A549 (cell line): ENCODE measurements at regions not wholly inside any gene's neighbourhood (a gene's known extent, or its start where the extent isn't known, plus 50 kb on each side); places are given as distances from the start of the nearest gene placed in this dataset.

ENCODE experiments used
- ATAC-seq, 2 experiments: fragments of 200-7000 bp in 1 of 2; fragments of >200 bp in 1 of 2; cut with Nextera tagmentation in 1 of 2; cut with Tn5 transposase in 1 of 2; 3 replicates each; pipeline versions ENCODE4 v1.8.0 to v1.9.1; 2018 to 2020; ENCODE audit warnings: mild to moderate bottlenecking in 1 of 2, moderate library complexity in 1 of 2
- CTCF ChIA-PET: fragments of 300-600 bp; sonication (Branson Sonifier 250); formaldehyde crosslinking; extraction: SDS; loops from one replicate; lab custom pipeline; 2021; ENCODE audit warnings: antibody characterized with exemption, inconsistent platforms; lab: Yijun Ruan, JAX
- POLR2A ChIA-PET: fragments of 350-600 bp; formaldehyde crosslinking; extraction: SDS; loops from one replicate; lab custom pipeline; 2021; ENCODE audit warnings: antibody characterized with exemption, inconsistent platforms; lab: Yijun Ruan, JAX
- DNase-seq, 2 experiments: peaks; one replicate each; pipeline versions ENCODE4 v3.0.0 to v3.0.0-alpha.2; 2011 to 2016; ENCODE audit warnings: low read depth in 1 of 2, low spot score in 1 of 2
- FAIRE-seq: peaks from 2 replicates; lab custom pipeline; 2011; peaks lifted over from hg19 to GRCh38; lab: Jason Lieb, UNC
- H3K27ac ChIP-seq, 2 experiments: fragments of >200 bp; sonication (Bioruptor Twin); formaldehyde crosslinking; 3 replicates each; pipeline ENCODE4 v1.5.1; 2016 to 2017
- H3K4me1 ChIP-seq: fragments of >200 bp; sonication (Bioruptor Twin); formaldehyde crosslinking; 3 replicates; pipeline ENCODE4 v1.6.1; 2016
- H3K4me2 ChIP-seq: fragments of >200 bp; sonication (Bioruptor Twin); formaldehyde crosslinking; 3 replicates; pipeline ENCODE4 v1.6.1; 2016
- H3K4me3 ChIP-seq: fragments of >200 bp; sonication (Bioruptor Twin); formaldehyde crosslinking; 3 replicates; pipeline ENCODE4 v1.5.1; 2016
- H3K9me3 ChIP-seq: fragments of >200 bp; sonication (Bioruptor Twin); formaldehyde crosslinking; 3 replicates; pipeline ENCODE4 v1.6.1; 2016
- CHD2 ChIP-seq: fragments of 150-350 bp; IDR thresholded peaks from 2 replicates; pipeline ENCODE4 v1.6.1; 2014; ENCODE audit warnings: low read length; ENCODE audit not compliant: partially characterized antibody
- EHF ChIP-seq: fragments of 250-450 bp; sonication (Bioruptor Pico); IDR thresholded peaks from 2 replicates; pipeline ENCODE4 v1.5.0; 2020; ENCODE audit warnings: mild to moderate bottlenecking
- EHMT2 ChIP-seq: fragments of 200-600 bp; sonication (generic); IDR thresholded peaks from 2 replicates; pipeline ENCODE4 v1.6.1; 2016; ENCODE audit warnings: antibody characterized with exemption, low read depth, mild to moderate bottlenecking, moderate library complexity
- ESRRA ChIP-seq: fragments of 150-350 bp; IDR thresholded peaks from 2 replicates; pipeline ENCODE4 v1.6.1; 2014; ENCODE audit warnings: mild to moderate bottlenecking, low read length, borderline replicate concordance
- FOSL2 ChIP-seq, 2 experiments: fragments of 450-650 bp in 1 of 2; fragments of >200 bp in 1 of 2; sonication (Bioruptor Twin) in 1 of 2; formaldehyde crosslinking; IDR thresholded peaks; 2 replicates each; pipeline versions ENCODE4 v1.5.0 to v1.6.1; 2016 to 2020; ENCODE audit warnings: mild to moderate bottlenecking in 1 of 2, moderate library complexity in 1 of 2
- HDAC2 ChIP-seq: fragments of 200-600 bp; sonication (generic); IDR thresholded peaks from 2 replicates; pipeline ENCODE4 v1.6.1; 2016
- HEYL ChIP-seq: fragments of 250-450 bp; sonication (Bioruptor Pico); IDR thresholded peaks from 2 replicates; pipeline ENCODE4 v1.8.0; 2021; ENCODE audit warnings: mild to moderate bottlenecking, moderate library complexity
- HOXB13 ChIP-seq: fragments of 250-450 bp; sonication (Bioruptor Pico); IDR thresholded peaks from 2 replicates; pipeline ENCODE4 v1.5.0; 2020; ENCODE audit warnings: low read depth, mild to moderate bottlenecking, moderate library complexity
- KDM1A ChIP-seq: fragments of 200-600 bp; sonication (generic); IDR thresholded peaks from 2 replicates; pipeline ENCODE4 v1.6.1; 2016; ENCODE audit warnings: low read depth, mild to moderate bottlenecking
- KDM5A ChIP-seq: fragments of 200-600 bp; sonication (generic); IDR thresholded peaks from 2 replicates; pipeline ENCODE4 v1.6.1; 2016; ENCODE audit warnings: antibody characterized with exemption, mild to moderate bottlenecking
- MYC ChIP-seq: IDR thresholded peaks from 2 replicates; pipeline ENCODE4 v1.6.1; 2012; ENCODE audit warnings: mild to moderate bottlenecking, inconsistent platforms, low read length, improper control_type of control experiment, borderline replicate concordance
- NFE2L2 ChIP-seq: fragments of 150-350 bp; conservative IDR thresholded peaks from 2 replicates; pipeline ENCODE4 v1.6.1; 2014; ENCODE audit warnings: low read length
- POLR2A ChIP-seq: IDR thresholded peaks from 2 replicates; pipeline ENCODE4 v1.6.1; 2012; ENCODE audit warnings: mild to moderate bottlenecking, low read length
- POLR2AphosphoS2 ChIP-seq: conservative IDR thresholded peaks from 2 replicates; pipeline ENCODE4 v1.6.1; 2012; ENCODE audit warnings: low read length, improper control_type of control experiment, inconsistent platforms
- RAD21 ChIP-seq, 2 experiments: fragments of >200 bp in 1 of 2; sonication (Bioruptor Twin) in 1 of 2; formaldehyde crosslinking in 1 of 2; IDR thresholded peaks in 1 of 2; conservative IDR thresholded peaks in 1 of 2; 2 replicates in 1 of 2; 3 replicates in 1 of 2; pipeline ENCODE4 v1.6.1; 2012 to 2018; ENCODE audit warnings: inconsistent platforms in 1 of 2
- RFX5 ChIP-seq: fragments of 450-650 bp; IDR thresholded peaks from 2 replicates; pipeline ENCODE4 v1.7.1; 2014; ENCODE audit warnings: antibody characterized with exemption, mild to moderate bottlenecking, moderate library complexity
- TFCP2L1 ChIP-seq: fragments of 250-450 bp; sonication (Bioruptor Pico); IDR thresholded peaks from 2 replicates; pipeline ENCODE4 v1.5.0; 2021; ENCODE audit warnings: mild to moderate bottlenecking
- TP53 ChIP-seq: fragments of 250-450 bp; sonication (Bioruptor Pico); IDR thresholded peaks from 2 replicates; pipeline ENCODE4 v1.5.0; 2021; ENCODE audit warnings: mild to moderate bottlenecking, moderate library complexity
- WGBS: methylation state at CpG from one replicate; pipeline ENCODE4 v1.1.6; 2017; ENCODE audit errors: missing lambda C conversion rate; 5-methylcytosine and 5-hydroxymethylcytosine counted together
- TF ChIP-seq, protein P1 (sequence below): fragments of 200-600 bp; sonication (generic); IDR thresholded peaks from 2 replicates; pipeline ENCODE4 v1.6.1; 2016; ENCODE audit warnings: antibody characterized with exemption, mild to moderate bottlenecking, moderate library complexity
- TF ChIP-seq, protein P2 (sequence below): IDR thresholded peaks from 2 replicates; pipeline ENCODE4 v1.6.1; 2012
- TF ChIP-seq, protein P3 (sequence below): fragments of 450-650 bp; IDR thresholded peaks from 2 replicates; pipeline ENCODE4 v1.6.1; 2014; ENCODE audit warnings: antibody characterized with exemption
- TF ChIP-seq, protein P4 (sequence below): fragments of 150-350 bp; IDR thresholded peaks from 2 replicates; pipeline ENCODE4 v1.6.1; 2014; ENCODE audit warnings: low read depth, mild to moderate bottlenecking, low read length
- TF ChIP-seq, protein P5 (sequence below): IDR thresholded peaks from 2 replicates; pipeline ENCODE4 v1.6.1; 2012; ENCODE audit warnings: low read depth, borderline replicate concordance
- TF ChIP-seq, protein P6 (sequence below): IDR thresholded peaks from 2 replicates; pipeline ENCODE4 v1.6.1; 2012

DNA sequence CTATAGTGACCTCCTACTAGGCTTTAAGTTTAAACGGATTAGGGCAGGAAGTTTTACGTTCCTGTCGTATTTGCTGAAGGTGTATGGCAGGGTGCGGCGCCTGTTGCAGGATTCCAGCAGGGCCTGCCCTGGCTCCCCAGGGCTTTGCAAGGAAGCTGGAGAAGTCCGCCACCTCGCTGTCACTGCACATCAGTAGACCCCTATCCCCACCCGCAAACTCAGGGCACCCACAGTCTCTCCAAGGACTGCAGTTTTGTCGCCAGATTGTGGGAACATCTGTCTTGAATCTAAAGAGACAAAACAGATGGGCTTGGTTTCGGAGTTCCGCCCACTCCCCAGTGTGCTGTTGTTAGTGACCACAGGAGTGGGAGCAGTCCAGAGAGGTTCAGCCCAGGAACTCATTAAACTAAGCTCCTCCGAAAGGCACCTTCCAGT is 110.8 kb downstream of the CDC7 start (continued):
- TF ChIP-seq, protein P1, sequence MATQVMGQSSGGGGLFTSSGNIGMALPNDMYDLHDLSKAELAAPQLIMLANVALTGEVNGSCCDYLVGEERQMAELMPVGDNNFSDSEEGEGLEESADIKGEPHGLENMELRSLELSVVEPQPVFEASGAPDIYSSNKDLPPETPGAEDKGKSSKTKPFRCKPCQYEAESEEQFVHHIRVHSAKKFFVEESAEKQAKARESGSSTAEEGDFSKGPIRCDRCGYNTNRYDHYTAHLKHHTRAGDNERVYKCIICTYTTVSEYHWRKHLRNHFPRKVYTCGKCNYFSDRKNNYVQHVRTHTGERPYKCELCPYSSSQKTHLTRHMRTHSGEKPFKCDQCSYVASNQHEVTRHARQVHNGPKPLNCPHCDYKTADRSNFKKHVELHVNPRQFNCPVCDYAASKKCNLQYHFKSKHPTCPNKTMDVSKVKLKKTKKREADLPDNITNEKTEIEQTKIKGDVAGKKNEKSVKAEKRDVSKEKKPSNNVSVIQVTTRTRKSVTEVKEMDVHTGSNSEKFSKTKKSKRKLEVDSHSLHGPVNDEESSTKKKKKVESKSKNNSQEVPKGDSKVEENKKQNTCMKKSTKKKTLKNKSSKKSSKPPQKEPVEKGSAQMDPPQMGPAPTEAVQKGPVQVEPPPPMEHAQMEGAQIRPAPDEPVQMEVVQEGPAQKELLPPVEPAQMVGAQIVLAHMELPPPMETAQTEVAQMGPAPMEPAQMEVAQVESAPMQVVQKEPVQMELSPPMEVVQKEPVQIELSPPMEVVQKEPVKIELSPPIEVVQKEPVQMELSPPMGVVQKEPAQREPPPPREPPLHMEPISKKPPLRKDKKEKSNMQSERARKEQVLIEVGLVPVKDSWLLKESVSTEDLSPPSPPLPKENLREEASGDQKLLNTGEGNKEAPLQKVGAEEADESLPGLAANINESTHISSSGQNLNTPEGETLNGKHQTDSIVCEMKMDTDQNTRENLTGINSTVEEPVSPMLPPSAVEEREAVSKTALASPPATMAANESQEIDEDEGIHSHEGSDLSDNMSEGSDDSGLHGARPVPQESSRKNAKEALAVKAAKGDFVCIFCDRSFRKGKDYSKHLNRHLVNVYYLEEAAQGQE = no peak
- no peak for TF ChIP-seq HDAC2
- no peak for TF ChIP-seq KDM5A
- TF ChIP-seq RAD21 (conservative IDR thresholded peaks at IDR 0.05 in 1 of 2, IDR thresholded peaks at IDR 0.05 in 1 of 2) = peak in 1 of 2 experiments; percentile 30; a peak in 2 of 5 replicates
- no peak for TF ChIP-seq POLR2A
- TF ChIP-seq, protein P2, sequence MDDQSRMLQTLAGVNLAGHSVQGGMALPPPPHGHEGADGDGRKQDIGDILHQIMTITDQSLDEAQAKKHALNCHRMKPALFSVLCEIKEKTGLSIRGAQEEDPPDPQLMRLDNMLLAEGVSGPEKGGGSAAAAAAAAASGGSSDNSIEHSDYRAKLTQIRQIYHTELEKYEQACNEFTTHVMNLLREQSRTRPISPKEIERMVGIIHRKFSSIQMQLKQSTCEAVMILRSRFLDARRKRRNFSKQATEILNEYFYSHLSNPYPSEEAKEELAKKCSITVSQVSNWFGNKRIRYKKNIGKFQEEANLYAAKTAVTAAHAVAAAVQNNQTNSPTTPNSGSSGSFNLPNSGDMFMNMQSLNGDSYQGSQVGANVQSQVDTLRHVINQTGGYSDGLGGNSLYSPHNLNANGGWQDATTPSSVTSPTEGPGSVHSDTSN = no peak
- no peak for TF ChIP-seq FOSL2 (IDR thresholded peaks at IDR 0.05)
- TF ChIP-seq FOSL2 (CRISPR knock-in tag; IDR thresholded peaks at IDR 0.05) = no peak
- TF ChIP-seq, protein P3, sequence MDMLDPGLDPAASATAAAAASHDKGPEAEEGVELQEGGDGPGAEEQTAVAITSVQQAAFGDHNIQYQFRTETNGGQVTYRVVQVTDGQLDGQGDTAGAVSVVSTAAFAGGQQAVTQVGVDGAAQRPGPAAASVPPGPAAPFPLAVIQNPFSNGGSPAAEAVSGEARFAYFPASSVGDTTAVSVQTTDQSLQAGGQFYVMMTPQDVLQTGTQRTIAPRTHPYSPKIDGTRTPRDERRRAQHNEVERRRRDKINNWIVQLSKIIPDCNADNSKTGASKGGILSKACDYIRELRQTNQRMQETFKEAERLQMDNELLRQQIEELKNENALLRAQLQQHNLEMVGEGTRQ = no peak
- TF ChIP-seq HOXB13 (CRISPR knock-in tag) = peak; percentile 39; the same call in 1 of the 2 replicates
- no peak for TF ChIP-seq TFCP2L1 (CRISPR knock-in tag)
- TF ChIP-seq TP53 (CRISPR knock-in tag) = no peak
- TF ChIP-seq, protein P4, sequence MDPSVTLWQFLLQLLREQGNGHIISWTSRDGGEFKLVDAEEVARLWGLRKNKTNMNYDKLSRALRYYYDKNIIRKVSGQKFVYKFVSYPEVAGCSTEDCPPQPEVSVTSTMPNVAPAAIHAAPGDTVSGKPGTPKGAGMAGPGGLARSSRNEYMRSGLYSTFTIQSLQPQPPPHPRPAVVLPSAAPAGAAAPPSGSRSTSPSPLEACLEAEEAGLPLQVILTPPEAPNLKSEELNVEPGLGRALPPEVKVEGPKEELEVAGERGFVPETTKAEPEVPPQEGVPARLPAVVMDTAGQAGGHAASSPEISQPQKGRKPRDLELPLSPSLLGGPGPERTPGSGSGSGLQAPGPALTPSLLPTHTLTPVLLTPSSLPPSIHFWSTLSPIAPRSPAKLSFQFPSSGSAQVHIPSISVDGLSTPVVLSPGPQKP = no peak
- TF ChIP-seq, protein P5, sequence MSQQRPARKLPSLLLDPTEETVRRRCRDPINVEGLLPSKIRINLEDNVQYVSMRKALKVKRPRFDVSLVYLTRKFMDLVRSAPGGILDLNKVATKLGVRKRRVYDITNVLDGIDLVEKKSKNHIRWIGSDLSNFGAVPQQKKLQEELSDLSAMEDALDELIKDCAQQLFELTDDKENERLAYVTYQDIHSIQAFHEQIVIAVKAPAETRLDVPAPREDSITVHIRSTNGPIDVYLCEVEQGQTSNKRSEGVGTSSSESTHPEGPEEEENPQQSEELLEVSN = no peak
- TF ChIP-seq POLR2AphosphoS2 = no peak
- no peak for TF ChIP-seq NFE2L2
- no peak for TF ChIP-seq MYC
- 0 out of 2 replicates have a peak, but pooled peaks have one; percentile 35 for TF ChIP-seq EHF
- no peak for TF ChIP-seq KDM1A
- TF ChIP-seq EHMT2 = no peak

DNA sequence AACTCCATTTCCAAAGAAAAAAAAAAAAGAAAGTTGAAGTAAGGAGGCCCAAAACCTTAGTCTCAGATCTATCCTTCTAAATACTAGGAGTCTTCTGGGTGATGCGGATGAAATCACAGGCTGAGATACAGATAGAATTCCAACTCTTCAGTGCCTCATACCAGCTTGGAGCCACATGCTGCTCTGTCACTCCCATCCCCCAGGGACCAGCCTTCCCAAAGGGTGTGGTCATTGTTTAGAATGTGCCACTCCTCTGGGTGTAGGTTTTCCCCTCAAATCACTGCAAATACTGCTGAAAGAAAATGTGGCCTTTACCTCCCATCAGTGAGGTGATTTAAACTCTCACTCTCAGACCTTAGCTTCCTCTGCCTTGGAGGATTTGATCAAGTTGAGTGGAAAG is 112.9 kb downstream of the CDC7 start:
- TF ChIP-seq, protein P6, sequence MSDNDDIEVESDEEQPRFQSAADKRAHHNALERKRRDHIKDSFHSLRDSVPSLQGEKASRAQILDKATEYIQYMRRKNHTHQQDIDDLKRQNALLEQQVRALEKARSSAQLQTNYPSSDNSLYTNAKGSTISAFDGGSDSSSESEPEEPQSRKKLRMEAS = peak; percentile 83
- TF ChIP-seq HEYL (CRISPR knock-in tag) (0 out of 2 replicates have a peak, but pooled peaks have one; percentile 30), POLR2AphosphoS2 (no peak), CHD2 (no peak), RFX5 (no peak), ESRRA (no peak)
- TF ChIP-seq, protein P2 = no peak
- TF ChIP-seq, protein P4 = no peak
- Histone ChIP-seq H3K4me3 (no peak overlapping the region), H3K9me3 (no peaks in the 10 kb centered on the region), H3K4me2 (peak overlapping the region; percentile 35), H3K4me1 (peaks cover 55% of the 10 kb centered on the region), H3K27ac (peak overlapping the region; percentile 67 to 93)
- WGBS = 50% methylated on average over 1 of the region's 1 CpG
- FAIRE-seq (no peak), DNase-seq (peak; percentile 25 to 88), ATAC-seq (peak; percentile 44 to 62; a peak in 4 of 6 replicates)
- ChIA-PET POLR2A (no interaction called here), CTCF (interaction anchor here (1.5 kb wide), 1 partner anchor 35 kb away, joined by 4 read pairs; no protein-coding TSS in a partner anchor)
